Natural killer cell (primary cell): ENCODE measurements at regions not wholly inside any gene's neighbourhood (a gene's known extent, or its start where the extent isn't known, plus 50 kb on each side); places are given as distances from the start of the nearest gene placed in this dataset.

Source experiments
- ATAC-seq, 3 donors: fragments of 150-1000 bp in 2 of 3; fragments of 200-7000 bp in 1 of 3; cut with Tn5 transposase; 1 replicate in 1 of 3; 2 replicates in 2 of 3; pipeline ENCODE4 v1.10.0; 2021; ENCODE audit warnings: mild to moderate bottlenecking in 2 of 3, moderate library complexity in 2 of 3
- DNase-seq, 2 donors: peaks; one replicate each; pipeline versions ENCODE4 v3.0.0 to v3.0.0-alpha.2; 2013 to 2021; ENCODE audit warnings: mixed read lengths in 1 of 2
- H3K27ac ChIP-seq: one replicate; pipeline ENCODE4 v1.5.1; 2013; ENCODE audit warnings: mild to moderate bottlenecking, low read length
- H3K27me3 ChIP-seq: one replicate; pipeline ENCODE4 v1.6.1; 2013; ENCODE audit warnings: low read length; ENCODE audit not compliant: control insufficient read depth, insufficient read depth
- H3K36me3 ChIP-seq: one replicate; pipeline ENCODE4 v1.6.1; 2013; ENCODE audit warnings: low read length; ENCODE audit not compliant: control insufficient read depth, insufficient read depth
- H3K4me1 ChIP-seq: one replicate; pipeline ENCODE4 v1.6.1; 2013; ENCODE audit warnings: low read length; ENCODE audit not compliant: control insufficient read depth, insufficient read depth
- H3K4me3 ChIP-seq: one replicate; pipeline ENCODE4 v1.5.1; 2013; ENCODE audit warnings: low read length
- H3K9me3 ChIP-seq: one replicate; pipeline ENCODE4 v1.6.1; 2013; ENCODE audit warnings: low read length; ENCODE audit not compliant: control insufficient read depth, insufficient read depth
- H3K27ac Mint-ChIP-seq, 2 donors: one replicate each; pipeline ENCODE4 v1.8.0; 2022; ENCODE audit warnings: mild to moderate bottlenecking in 2 of 2, mixed read lengths in 2 of 2, moderate library complexity in 1 of 2
- H3K27me3 Mint-ChIP-seq, 2 donors: one replicate each; pipeline ENCODE4 v1.8.0; 2022; ENCODE audit warnings: low read depth in 2 of 2, mixed read lengths in 2 of 2
- H3K36me3 Mint-ChIP-seq: one replicate; pipeline ENCODE4 v1.8.0; 2022; ENCODE audit warnings: mixed read lengths
- H3K4me1 Mint-ChIP-seq, 2 donors: one replicate each; pipeline ENCODE4 v1.8.0; 2022; ENCODE audit warnings: mixed read lengths in 2 of 2
- H3K4me3 Mint-ChIP-seq: one replicate; pipeline ENCODE4 v1.8.0; 2022; ENCODE audit warnings: mild to moderate bottlenecking, moderate library complexity, mixed read lengths
- H3K9me3 Mint-ChIP-seq, 2 donors: one replicate each; pipeline ENCODE4 v1.8.0; 2022; ENCODE audit warnings: mixed read lengths in 2 of 2
- WGBS: methylation state at CpG from one replicate; pipeline ENCODE4 v1.1.7; 2013; ENCODE audit warnings: missing lambda C conversion rate; ENCODE audit not compliant: insufficient coverage; 5-methylcytosine and 5-hydroxymethylcytosine counted together
- intact Hi-C: fragments of 100-400 bp; cut with micrococcal nuclease; formaldehyde crosslinking; loops from one replicate; pipeline ENCODE4 v1.14.2; 2022
- TF ChIP-seq, protein P1 (sequence below): fragments of 200-600 bp; IDR thresholded peaks from one replicate; pipeline ENCODE4 v1.8.0; 2022; ENCODE audit warnings: antibody characterized with exemption

DNA sequence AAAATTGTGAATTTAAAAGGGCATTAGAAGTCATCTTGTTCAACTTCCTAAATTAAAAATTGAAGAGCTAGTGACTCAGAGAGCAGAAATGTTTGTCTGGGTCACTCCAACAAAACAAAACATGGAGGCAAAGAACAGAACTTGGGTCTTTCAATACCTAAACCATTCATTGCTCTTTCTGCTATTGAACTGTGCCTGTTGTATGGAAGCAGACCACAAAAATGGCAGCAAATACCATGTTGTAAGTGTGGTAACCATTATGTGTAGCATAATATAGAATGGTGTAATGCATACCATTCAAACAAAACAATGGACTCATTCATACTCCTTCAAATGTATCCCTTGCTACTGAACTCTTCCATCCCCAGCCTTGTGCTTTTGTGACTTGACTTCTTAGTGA lies 360.2 kb upstream of the NRG3 start:
- no peak for DNase-seq
- H3K27ac Mint-ChIP-seq = no peak overlapping the region
- H3K4me1 Mint-ChIP-seq = no peaks in the 10 kb centered on the region
- H3K4me3 Mint-ChIP-seq = no peak overlapping the region
- no peaks in the 10 kb centered on the region for H3K27me3 Mint-ChIP-seq
- Histone ChIP-seq H3K4me3 (no peak overlapping the region), H3K4me1 (no peaks in the 10 kb centered on the region), H3K9me3 (peaks cover 3% of the 10 kb centered on the region), H3K27me3 (no peaks in the 10 kb centered on the region), H3K27ac (no peak overlapping the region), H3K36me3 (no peaks in the 10 kb centered on the region)
- TF ChIP-seq, protein P1, sequence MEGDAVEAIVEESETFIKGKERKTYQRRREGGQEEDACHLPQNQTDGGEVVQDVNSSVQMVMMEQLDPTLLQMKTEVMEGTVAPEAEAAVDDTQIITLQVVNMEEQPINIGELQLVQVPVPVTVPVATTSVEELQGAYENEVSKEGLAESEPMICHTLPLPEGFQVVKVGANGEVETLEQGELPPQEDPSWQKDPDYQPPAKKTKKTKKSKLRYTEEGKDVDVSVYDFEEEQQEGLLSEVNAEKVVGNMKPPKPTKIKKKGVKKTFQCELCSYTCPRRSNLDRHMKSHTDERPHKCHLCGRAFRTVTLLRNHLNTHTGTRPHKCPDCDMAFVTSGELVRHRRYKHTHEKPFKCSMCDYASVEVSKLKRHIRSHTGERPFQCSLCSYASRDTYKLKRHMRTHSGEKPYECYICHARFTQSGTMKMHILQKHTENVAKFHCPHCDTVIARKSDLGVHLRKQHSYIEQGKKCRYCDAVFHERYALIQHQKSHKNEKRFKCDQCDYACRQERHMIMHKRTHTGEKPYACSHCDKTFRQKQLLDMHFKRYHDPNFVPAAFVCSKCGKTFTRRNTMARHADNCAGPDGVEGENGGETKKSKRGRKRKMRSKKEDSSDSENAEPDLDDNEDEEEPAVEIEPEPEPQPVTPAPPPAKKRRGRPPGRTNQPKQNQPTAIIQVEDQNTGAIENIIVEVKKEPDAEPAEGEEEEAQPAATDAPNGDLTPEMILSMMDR = no peak
- intact Hi-C loops = no loop called here
- peaks cover 8% of the 10 kb centered on the region for H3K36me3 Mint-ChIP-seq
- ATAC-seq = no peak
- peaks cover 5 to 18% of the 10 kb centered on the region in 2 donors for H3K9me3 Mint-ChIP-seq

DNA sequence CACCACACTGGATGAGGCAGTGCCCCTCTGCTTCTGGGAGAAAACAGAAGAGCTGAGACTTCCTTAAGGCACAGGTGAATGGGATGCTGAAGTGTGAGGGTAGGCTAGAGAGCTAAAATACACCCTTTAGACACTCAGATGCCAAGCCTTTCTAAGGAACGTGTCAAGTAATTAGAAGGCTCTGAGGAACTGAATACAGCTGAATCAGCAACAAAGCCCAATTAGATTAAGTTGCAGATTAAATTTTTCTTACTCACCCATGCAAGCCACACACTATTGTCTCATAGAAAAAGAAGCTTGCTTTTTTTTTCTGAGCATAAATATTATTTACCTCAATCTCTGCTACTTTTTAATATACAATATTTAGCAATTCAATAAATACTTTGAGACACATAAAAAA lies 354.3 kb upstream of the NRG3 start:
- H3K36me3 ChIP-seq = no peaks in the 10 kb centered on the region
- H3K9me3 Mint-ChIP-seq = peaks cover 4 to 14% of the 10 kb centered on the region in 2 donors
- no peak overlapping the region for H3K27ac ChIP-seq
- H3K4me1 Mint-ChIP-seq = no peaks in the 10 kb centered on the region
- H3K27me3 ChIP-seq = no peaks in the 10 kb centered on the region
- no peak overlapping the region for H3K4me3 Mint-ChIP-seq
- H3K27ac Mint-ChIP-seq = no peak overlapping the region
- no peaks in the 10 kb centered on the region for H3K36me3 Mint-ChIP-seq
- TF ChIP-seq, protein P1 = no peak
- WGBS = 64% methylated on average over 1 of the region's 1 CpG
- DNase-seq (no peak), ATAC-seq (no peak)
- peaks cover 3% of the 10 kb centered on the region for H3K9me3 ChIP-seq
- no peaks in the 10 kb centered on the region for H3K4me1 ChIP-seq
- no peak overlapping the region for H3K4me3 ChIP-seq
- intact Hi-C loops = no loop called here
- H3K27me3 Mint-ChIP-seq = no peaks in the 10 kb centered on the region

DNA sequence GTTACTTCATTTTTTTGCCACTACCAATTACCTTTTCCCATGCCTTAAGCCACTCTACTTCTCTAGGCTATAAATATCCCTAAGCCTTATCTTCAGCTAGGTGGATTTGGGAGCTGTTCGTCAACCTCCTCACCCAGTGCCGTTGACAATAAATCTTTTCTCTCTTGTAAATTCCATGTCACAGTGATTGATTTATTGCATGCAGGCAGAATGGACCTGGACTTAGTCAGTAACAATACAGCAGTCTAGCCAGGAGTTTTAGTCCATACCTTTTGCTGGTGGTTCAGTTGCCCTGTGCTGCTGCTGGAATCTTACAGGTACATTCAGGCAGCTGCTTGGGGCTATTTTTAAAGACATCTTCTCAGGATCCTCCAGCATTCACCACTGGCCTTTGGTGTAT lies 350.5 kb upstream of the NRG3 start:
- DNase-seq (no peak), ATAC-seq (no peak)
- no peaks in the 10 kb centered on the region for H3K4me1 ChIP-seq
- Mint-ChIP-seq H3K4me1 (no peaks in the 10 kb centered on the region), H3K27ac (no peak overlapping the region), H3K9me3 (peaks cover 9 to 13% of the 10 kb centered on the region in 2 donors), H3K36me3 (no peaks in the 10 kb centered on the region), H3K4me3 (no peak overlapping the region), H3K27me3 (no peaks in the 10 kb centered on the region)
- TF ChIP-seq, protein P1 = no peak
- peaks cover 8% of the 10 kb centered on the region for H3K9me3 ChIP-seq
- no peak overlapping the region for H3K27ac ChIP-seq
- 87% methylated on average over 2 of the region's 2 CpGs for WGBS
- no peaks in the 10 kb centered on the region for H3K36me3 ChIP-seq
- no peaks in the 10 kb centered on the region for H3K27me3 ChIP-seq
- no peak overlapping the region for H3K4me3 ChIP-seq
- intact Hi-C loops = no loop called here

DNA sequence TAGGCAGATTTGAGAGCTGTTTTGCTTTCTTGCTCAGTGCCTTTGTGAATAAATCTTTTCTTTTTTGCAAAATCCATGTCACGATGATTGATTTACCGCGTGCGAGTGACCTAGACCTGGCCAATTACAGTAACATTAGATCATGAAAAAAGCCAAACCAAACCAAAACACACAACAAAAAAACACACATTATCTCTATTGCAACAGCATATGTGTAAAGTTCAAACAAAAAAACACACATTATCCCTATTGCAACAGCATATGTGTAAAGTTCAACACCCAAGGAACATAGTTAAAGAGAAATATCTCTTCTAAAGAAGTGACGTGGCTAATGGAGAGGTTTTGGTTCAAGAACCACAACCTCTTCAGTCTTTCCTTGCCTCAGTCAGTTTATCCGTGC lies 342.6 kb upstream of the NRG3 start:
- TF ChIP-seq, protein P1 = no peak
- no peaks in the 10 kb centered on the region for H3K27me3 Mint-ChIP-seq
- H3K27ac Mint-ChIP-seq = no peak overlapping the region
- H3K4me3 ChIP-seq = no peak overlapping the region
- H3K4me1 ChIP-seq = no peaks in the 10 kb centered on the region
- H3K4me1 Mint-ChIP-seq = no peaks in the 10 kb centered on the region
- no peaks in the 10 kb centered on the region for H3K27me3 ChIP-seq
- WGBS = 93% methylated on average over 4 of the region's 6 CpGs
- H3K36me3 ChIP-seq = no peaks in the 10 kb centered on the region
- H3K27ac ChIP-seq = no peak overlapping the region
- DNase-seq (no peak), ATAC-seq (no peak)
- no peak overlapping the region for H3K4me3 Mint-ChIP-seq
- H3K9me3 ChIP-seq = peaks cover 2% of the 10 kb centered on the region
- H3K9me3 Mint-ChIP-seq = peaks cover 17 to 19% of the 10 kb centered on the region in 2 donors
- peaks cover 21% of the 10 kb centered on the region for H3K36me3 Mint-ChIP-seq
- intact Hi-C loops = no loop called here
